COLO668 (cell line): ENCODE measurements at regions not wholly inside any gene's neighbourhood (a gene's known extent, or its start where the extent isn't known, plus 50 kb on each side); places are given as distances from the start of the nearest gene placed in this dataset.
A peak's percentile ranks its signal among the peaks of the same experiment; 100 is the strongest.
"Not testable (repeated sequence)": the region's sequence is repeated elsewhere in the genome, so short reads cannot be mapped to it uniquely, and the experiment has no call there.

Experiments used
- DNase-seq: peaks from one replicate; lab custom pipeline; 2025; ENCODE audit not compliant: unreplicated experiment; lab: John Stamatoyannopoulos, UW

GRCh38 chr14:103259801-103260628 is 74.0 kb upstream of the EIF5 start:
- peak; percentile 73 for DNase-seq

- peak; percentile 67 for DNase-seq
Observed at GRCh38 chr14:103260629-103261124, 73.4 kb upstream of the EIF5 start.

- DNase-seq: no peak
Observed at GRCh38 chr14:103267226-103267910, 66.7 kb upstream of the EIF5 start.

- no peak for DNase-seq
Observed at GRCh38 chr14:103271189-103271588, 62.8 kb upstream of the EIF5 start.

- DNase-seq: no peak
Observed at GRCh38 chr14:103273145-103273744, 60.8 kb upstream of the EIF5 start.

GRCh38 chr14:103273745-103274615 is 60.1 kb upstream of the EIF5 start:
- no peak for DNase-seq

GRCh38 chr14:103275000-103275399 is 59.0 kb upstream of the EIF5 start:
- DNase-seq: no peak

GRCh38 chr14:103277931-103278330 is 56.1 kb upstream of the EIF5 start:
- DNase-seq: no peak

- DNase-seq: peak; percentile 29
Observed at GRCh38 chr14:103279142-103280025, 54.7 kb upstream of the EIF5 start.

GRCh38 chr14:103280278-103280928 is 53.6 kb upstream of the EIF5 start:
- no peak for DNase-seq

GRCh38 chr14:103281496-103282231 is 52.4 kb upstream of the EIF5 start:
- DNase-seq: peak; percentile 23

GRCh38 chr14:103282309-103282708 is 51.7 kb upstream of the EIF5 start:
- DNase-seq: not testable (repeated sequence)

GRCh38 chr14:103282932-103283331 is 51.1 kb upstream of the EIF5 start:
- no peak for DNase-seq

- DNase-seq: no peak
Observed at GRCh38 chr14:103283916-103284315, 50.1 kb upstream of the EIF5 start.
